ENCODE measurements at regions not wholly inside any gene's neighbourhood (a gene's known extent, or its start where the extent isn't known, plus 50 kb on each side); places are given as distances from the start of the nearest gene placed in this dataset.

GRCh38 chr11:122436188-122436555, 219.3 kb upstream of the UBASH3B start:
- H3K9ac ChIP-seq (ENCODE audit: low read length), result no peak overlapping the region
- no peak overlapping the region for H3K27ac ChIP-seq (ENCODE audit: low read length)
- TF ChIP-seq EZH2 (IDR thresholded peaks at IDR 0.05; ENCODE audit: low read length, unreplicated experiment) (no peak), CTCF (conservative IDR thresholded peaks at IDR 0.05; ENCODE audit: low read depth, low read length) (no peak), EZH2phosphoT487 (IDR thresholded peaks at IDR 0.05; ENCODE audit: borderline replicate concordance, low read length) (no peak)
- ChIA-PET POLR2A (ENCODE audit: unreplicated experiment) (no interaction called here), CTCF (no interaction called here)
- no peaks in the 10 kb centered on the region for H3K36me3 ChIP-seq (ENCODE audit: low read depth, low read length)
- H3K4me3 ChIP-seq (ENCODE audit: low read length), result no peak overlapping the region
- no peak for ATAC-seq
- no peaks in the 10 kb centered on the region for H3K9me2 ChIP-seq (replicated peaks; ENCODE audit: low read length)
- H2AFZ ChIP-seq (ENCODE audit: low read length), result no peak overlapping the region
- no TSS peak for BruUV-seq (replicated peaks)
- no peaks in the 10 kb centered on the region for H3K9me3 ChIP-seq (ENCODE audit: low read length)
- H3K27me3 ChIP-seq (ENCODE audit: low read length), result peaks cover 62% of the 10 kb centered on the region
- H4K20me1 ChIP-seq (ENCODE audit: low read length), result no peaks in the 10 kb centered on the region
- no peak for DNase-seq
- intact Hi-C loops (cut with micrococcal nuclease), result no loop called here
- H3K4me2 ChIP-seq (ENCODE audit: low read length), result no peak overlapping the region
- no peaks in the 10 kb centered on the region for H3F3A ChIP-seq (ENCODE audit: low read length, unreplicated experiment)
- no peaks in the 10 kb centered on the region for H3K4me1 ChIP-seq (ENCODE audit: insufficient read depth, low read length)
- H3K79me2 ChIP-seq (ENCODE audit: low read length), result no peaks in the 10 kb centered on the region

- H3F3A ChIP-seq (ENCODE audit: low read length, unreplicated experiment), result no peaks in the 10 kb centered on the region
- H3K27me3 ChIP-seq (ENCODE audit: low read length), result peaks cover 63% of the 10 kb centered on the region
- no peaks in the 10 kb centered on the region for H3K79me2 ChIP-seq (ENCODE audit: low read length)
- no peaks in the 10 kb centered on the region for H3K9me3 ChIP-seq (ENCODE audit: low read length)
- DNase-seq, result no peak
- no TSS peak for BruUV-seq (replicated peaks)
- no peak overlapping the region for H3K27ac ChIP-seq (ENCODE audit: low read length)
- no peak for ATAC-seq
- ChIA-PET CTCF (no interaction called here), POLR2A (ENCODE audit: unreplicated experiment) (no interaction called here)
- H2AFZ ChIP-seq (ENCODE audit: low read length), result no peak overlapping the region
- TF ChIP-seq CTCF (conservative IDR thresholded peaks at IDR 0.05; ENCODE audit: low read depth, low read length) (no peak), EZH2 (IDR thresholded peaks at IDR 0.05; ENCODE audit: low read length, unreplicated experiment) (no peak), EZH2phosphoT487 (IDR thresholded peaks at IDR 0.05; ENCODE audit: borderline replicate concordance, low read length) (no peak)
- no peaks in the 10 kb centered on the region for H3K9me2 ChIP-seq (replicated peaks; ENCODE audit: low read length)
- H3K4me3 ChIP-seq (ENCODE audit: low read length), result no peak overlapping the region
- no peak overlapping the region for H3K4me2 ChIP-seq (ENCODE audit: low read length)
- H3K9ac ChIP-seq (ENCODE audit: low read length), result no peak overlapping the region
- no peaks in the 10 kb centered on the region for H3K36me3 ChIP-seq (ENCODE audit: low read depth, low read length)
- intact Hi-C loops (cut with micrococcal nuclease), result no loop called here
- no peaks in the 10 kb centered on the region for H3K4me1 ChIP-seq (ENCODE audit: insufficient read depth, low read length)
- no peaks in the 10 kb centered on the region for H4K20me1 ChIP-seq (ENCODE audit: low read length)
These were observed 219.9 kb upstream of the UBASH3B start for GRCh38 chr11:122435540-122436187.

GRCh38 chr11:122434786-122435185, 220.7 kb upstream of the UBASH3B start:
- intact Hi-C loops (cut with micrococcal nuclease), result no loop called here
- no peak for DNase-seq
- H4K20me1 ChIP-seq (ENCODE audit: low read length), result no peaks in the 10 kb centered on the region
- no peak for ATAC-seq
- H3K9me3 ChIP-seq (ENCODE audit: low read length), result no peaks in the 10 kb centered on the region
- ChIA-PET CTCF (no interaction called here), POLR2A (ENCODE audit: unreplicated experiment) (no interaction called here)
- H3K4me3 ChIP-seq (ENCODE audit: low read length), result no peak overlapping the region
- H3F3A ChIP-seq (ENCODE audit: low read length, unreplicated experiment), result no peaks in the 10 kb centered on the region
- H3K27ac ChIP-seq (ENCODE audit: low read length), result no peak overlapping the region
- BruUV-seq (replicated peaks), result no TSS peak
- TF ChIP-seq CTCF (conservative IDR thresholded peaks at IDR 0.05; ENCODE audit: low read depth, low read length) (no peak), EZH2phosphoT487 (IDR thresholded peaks at IDR 0.05; ENCODE audit: borderline replicate concordance, low read length) (no peak), EZH2 (IDR thresholded peaks at IDR 0.05; ENCODE audit: low read length, unreplicated experiment) (no peak)
- H2AFZ ChIP-seq (ENCODE audit: low read length), result no peak overlapping the region
- H3K9me2 ChIP-seq (replicated peaks; ENCODE audit: low read length), result no peaks in the 10 kb centered on the region
- H3K4me1 ChIP-seq (ENCODE audit: insufficient read depth, low read length), result no peaks in the 10 kb centered on the region
- H3K27me3 ChIP-seq (ENCODE audit: low read length), result peaks cover 63% of the 10 kb centered on the region
- no peak overlapping the region for H3K4me2 ChIP-seq (ENCODE audit: low read length)
- H3K36me3 ChIP-seq (ENCODE audit: low read depth, low read length), result no peaks in the 10 kb centered on the region
- no peaks in the 10 kb centered on the region for H3K79me2 ChIP-seq (ENCODE audit: low read length)
- no peak overlapping the region for H3K9ac ChIP-seq (ENCODE audit: low read length)

All from PC-3 (cell line).